Type B pancreatic cell (in vitro differentiated cells): ENCODE measurements at regions not wholly inside any gene's neighbourhood (a gene's known extent, or its start where the extent isn't known, plus 50 kb on each side); places are given as distances from the start of the nearest gene placed in this dataset.
A peak's percentile ranks its signal among the peaks of the same experiment; 100 is the strongest.

Experiments
- DNase-seq: peaks from one replicate; pipeline ENCODE4 v3.0.0; 2021; ENCODE audit warnings: mixed read lengths; ENCODE audit not compliant: unreplicated experiment; ENCODE audit errors: extremely low spot score
- H3K27ac Mint-ChIP-seq: 2 replicates; pipeline ENCODE4 v1.8.0; 2021; ENCODE audit warnings: mild to moderate bottlenecking, mixed read lengths
- H3K27me3 Mint-ChIP-seq: 2 replicates; pipeline ENCODE4 v1.8.0; 2021; ENCODE audit warnings: mixed read lengths
- H3K36me3 Mint-ChIP-seq: 2 replicates; pipeline ENCODE4 v1.8.0; 2021; ENCODE audit warnings: mixed read lengths
- H3K4me1 Mint-ChIP-seq: one replicate; pipeline ENCODE4 v1.8.0; 2021; ENCODE audit warnings: mixed read lengths; ENCODE audit not compliant: unreplicated experiment
- H3K4me3 Mint-ChIP-seq: 2 replicates; pipeline ENCODE4 v1.8.0; 2021; ENCODE audit warnings: mild to moderate bottlenecking, mixed read lengths
- H3K9me3 Mint-ChIP-seq: 2 replicates; pipeline ENCODE4 v1.8.0; 2021; ENCODE audit warnings: mixed read lengths
- TF ChIP-seq, protein P1 (sequence below): fragments of 200-600 bp; sonication (generic); conservative IDR thresholded peaks from 2 replicates; pipeline ENCODE4 v1.5.0; 2021; ENCODE audit warnings: antibody characterized with exemption, mild to moderate bottlenecking

GRCh38 chr22:47444746-47445065 lies 682.3 kb downstream of the TBC1D22A start:
- Mint-ChIP-seq H3K27me3 (no peaks in the 10 kb centered on the region), H3K27ac (no peak overlapping the region), H3K4me3 (no peak overlapping the region), H3K4me1 (no peaks in the 10 kb centered on the region), H3K36me3 (no peaks in the 10 kb centered on the region), H3K9me3 (peaks cover 15% of the 10 kb centered on the region)
- TF ChIP-seq, protein P1, sequence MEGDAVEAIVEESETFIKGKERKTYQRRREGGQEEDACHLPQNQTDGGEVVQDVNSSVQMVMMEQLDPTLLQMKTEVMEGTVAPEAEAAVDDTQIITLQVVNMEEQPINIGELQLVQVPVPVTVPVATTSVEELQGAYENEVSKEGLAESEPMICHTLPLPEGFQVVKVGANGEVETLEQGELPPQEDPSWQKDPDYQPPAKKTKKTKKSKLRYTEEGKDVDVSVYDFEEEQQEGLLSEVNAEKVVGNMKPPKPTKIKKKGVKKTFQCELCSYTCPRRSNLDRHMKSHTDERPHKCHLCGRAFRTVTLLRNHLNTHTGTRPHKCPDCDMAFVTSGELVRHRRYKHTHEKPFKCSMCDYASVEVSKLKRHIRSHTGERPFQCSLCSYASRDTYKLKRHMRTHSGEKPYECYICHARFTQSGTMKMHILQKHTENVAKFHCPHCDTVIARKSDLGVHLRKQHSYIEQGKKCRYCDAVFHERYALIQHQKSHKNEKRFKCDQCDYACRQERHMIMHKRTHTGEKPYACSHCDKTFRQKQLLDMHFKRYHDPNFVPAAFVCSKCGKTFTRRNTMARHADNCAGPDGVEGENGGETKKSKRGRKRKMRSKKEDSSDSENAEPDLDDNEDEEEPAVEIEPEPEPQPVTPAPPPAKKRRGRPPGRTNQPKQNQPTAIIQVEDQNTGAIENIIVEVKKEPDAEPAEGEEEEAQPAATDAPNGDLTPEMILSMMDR = no peak
- no peak for DNase-seq

- H3K27me3 Mint-ChIP-seq = no peaks in the 10 kb centered on the region
- no peaks in the 10 kb centered on the region for H3K4me1 Mint-ChIP-seq
- no peak overlapping the region for H3K27ac Mint-ChIP-seq
- no peak overlapping the region for H3K4me3 Mint-ChIP-seq
- DNase-seq = no peak
- TF ChIP-seq, protein P1 = no peak
- H3K9me3 Mint-ChIP-seq = peaks cover 15% of the 10 kb centered on the region
- no peaks in the 10 kb centered on the region for H3K36me3 Mint-ChIP-seq
These were observed 681.6 kb downstream of the TBC1D22A start for GRCh38 chr22:47443836-47444745.

DNA sequence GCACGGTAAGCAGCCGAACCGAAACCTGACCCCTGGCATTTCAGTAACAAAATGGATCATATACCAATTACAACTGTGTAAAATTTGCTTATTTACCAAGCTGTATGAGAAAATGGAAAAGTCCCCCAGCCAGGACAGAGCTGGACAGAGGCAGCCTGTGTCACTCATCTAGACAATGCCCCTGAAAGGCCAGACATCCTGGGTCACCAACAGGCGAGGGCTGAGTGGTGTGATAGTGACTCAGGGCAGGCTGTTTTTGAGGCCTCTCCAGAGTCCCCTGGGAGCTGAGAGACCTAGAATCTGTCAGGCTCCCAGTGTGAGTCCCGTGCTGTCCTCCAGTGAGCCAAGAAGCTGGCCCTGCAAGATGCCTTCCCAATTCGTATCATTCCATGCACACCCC lies 680.4 kb downstream of the TBC1D22A start:
- peak; percentile 11 for DNase-seq
- Mint-ChIP-seq H3K4me1 (no peaks in the 10 kb centered on the region), H3K4me3 (no peak overlapping the region), H3K27ac (no peak overlapping the region), H3K27me3 (no peaks in the 10 kb centered on the region), H3K36me3 (no peaks in the 10 kb centered on the region), H3K9me3 (peaks cover 15% of the 10 kb centered on the region)
- TF ChIP-seq, protein P1 = no peak

- Mint-ChIP-seq H3K27ac (no peak overlapping the region), H3K9me3 (peaks cover 19% of the 10 kb centered on the region), H3K4me3 (no peak overlapping the region), H3K4me1 (no peaks in the 10 kb centered on the region), H3K27me3 (no peaks in the 10 kb centered on the region), H3K36me3 (no peaks in the 10 kb centered on the region)
- peak; percentile 7 for DNase-seq
- TF ChIP-seq, protein P1 = no peak
These were observed 677.3 kb downstream of the TBC1D22A start for GRCh38 chr22:47439643-47440265.

DNA sequence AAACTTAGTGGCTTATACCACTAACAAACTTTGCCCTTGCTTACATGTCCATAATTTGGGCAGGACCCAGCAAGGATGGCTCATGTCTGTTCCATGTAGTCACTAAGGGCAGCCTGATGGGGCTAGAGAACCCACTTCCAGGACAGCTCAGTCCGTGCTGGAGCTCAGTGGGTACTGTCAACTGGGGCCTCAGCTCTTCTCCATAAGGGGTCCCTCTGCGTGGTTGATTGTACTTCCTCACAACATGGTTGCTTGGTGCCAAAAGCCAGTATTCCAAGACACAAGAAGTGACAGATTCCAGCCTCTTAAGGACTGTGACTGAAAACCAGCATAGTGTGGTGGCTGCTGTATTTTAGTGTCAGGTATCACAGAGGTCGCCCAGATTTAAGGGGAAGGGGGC lies 675.2 kb downstream of the TBC1D22A start:
- H3K4me1 Mint-ChIP-seq = no peaks in the 10 kb centered on the region
- TF ChIP-seq, protein P1 = no peak
- no peaks in the 10 kb centered on the region for H3K36me3 Mint-ChIP-seq
- H3K27ac Mint-ChIP-seq = no peak overlapping the region
- no peak overlapping the region for H3K4me3 Mint-ChIP-seq
- peaks cover 18% of the 10 kb centered on the region for H3K9me3 Mint-ChIP-seq
- no peak for DNase-seq
- no peaks in the 10 kb centered on the region for H3K27me3 Mint-ChIP-seq
